CD4-positive, alpha-beta T cell treated with Interleukin-15 for 4 hours (primary cell): ENCODE measurements at regions not wholly inside any gene's neighbourhood (a gene's known extent, or its start where the extent isn't known, plus 50 kb on each side); places are given as distances from the start of the nearest gene placed in this dataset.
"Not testable (repeated sequence)": the region's sequence is repeated elsewhere in the genome, so short reads cannot be mapped to it uniquely, and the experiment has no call there.

Source experiments
- DNase-seq: peaks from one replicate; pipeline ENCODE4 v3.0.0-alpha.2; 2020; ENCODE audit warnings: low spot score

DNA sequence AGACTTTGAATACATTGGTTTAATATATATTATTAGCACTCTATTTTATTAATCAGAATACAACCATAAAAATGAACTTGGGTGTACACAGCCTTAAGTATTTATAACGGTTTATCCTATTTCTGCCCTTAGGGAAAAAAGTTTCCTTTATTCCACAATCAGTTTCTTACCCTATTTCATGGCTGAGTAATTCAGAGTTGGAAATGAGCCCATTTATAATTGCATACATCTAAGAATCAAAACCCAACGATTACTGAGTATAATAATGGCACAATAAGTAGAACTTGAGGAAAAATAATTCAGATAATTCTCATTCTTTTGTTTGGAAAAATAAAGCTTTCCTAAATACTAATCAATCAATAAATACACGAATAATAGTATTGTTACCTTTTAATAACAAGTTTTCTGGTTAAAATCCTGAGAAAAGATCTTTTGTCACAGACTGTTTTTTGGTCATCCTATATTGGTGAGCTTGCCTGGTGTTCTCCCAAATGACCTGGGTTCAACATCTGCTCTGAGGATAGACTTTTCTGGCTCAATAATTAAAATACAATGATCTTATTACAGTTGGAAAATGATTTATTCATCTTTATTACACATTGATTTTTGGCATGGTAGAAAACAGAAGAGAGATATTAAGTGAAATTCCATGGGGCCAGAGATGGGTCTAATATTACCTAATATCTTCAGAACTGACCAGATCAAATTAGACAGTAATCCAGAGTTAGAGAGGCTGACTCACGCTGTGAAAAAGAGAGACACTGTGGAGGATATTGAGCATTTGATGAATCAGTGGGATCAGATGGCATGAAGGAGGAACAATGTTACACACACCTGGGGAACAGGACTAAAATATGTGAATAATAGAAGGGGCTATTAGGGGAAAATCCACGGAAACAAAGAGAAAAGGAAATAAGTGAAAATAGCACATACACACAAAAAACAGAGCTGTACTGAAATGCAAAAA lies 162.1 kb upstream of the TBX18 start:
- DNase-seq = no peak

- no peak for DNase-seq
These were observed 157.5 kb upstream of the TBX18 start for GRCh38 chr6:84921891-84922290.

- no peak for DNase-seq
These were observed 155.6 kb upstream of the TBX18 start for GRCh38 chr6:84920021-84920420.

GRCh38 chr6:84916704-84917103 lies 152.3 kb upstream of the TBX18 start:
- no peak for DNase-seq

- DNase-seq = no peak
These were observed 148.3 kb upstream of the TBX18 start for GRCh38 chr6:84912472-84913322.

DNA sequence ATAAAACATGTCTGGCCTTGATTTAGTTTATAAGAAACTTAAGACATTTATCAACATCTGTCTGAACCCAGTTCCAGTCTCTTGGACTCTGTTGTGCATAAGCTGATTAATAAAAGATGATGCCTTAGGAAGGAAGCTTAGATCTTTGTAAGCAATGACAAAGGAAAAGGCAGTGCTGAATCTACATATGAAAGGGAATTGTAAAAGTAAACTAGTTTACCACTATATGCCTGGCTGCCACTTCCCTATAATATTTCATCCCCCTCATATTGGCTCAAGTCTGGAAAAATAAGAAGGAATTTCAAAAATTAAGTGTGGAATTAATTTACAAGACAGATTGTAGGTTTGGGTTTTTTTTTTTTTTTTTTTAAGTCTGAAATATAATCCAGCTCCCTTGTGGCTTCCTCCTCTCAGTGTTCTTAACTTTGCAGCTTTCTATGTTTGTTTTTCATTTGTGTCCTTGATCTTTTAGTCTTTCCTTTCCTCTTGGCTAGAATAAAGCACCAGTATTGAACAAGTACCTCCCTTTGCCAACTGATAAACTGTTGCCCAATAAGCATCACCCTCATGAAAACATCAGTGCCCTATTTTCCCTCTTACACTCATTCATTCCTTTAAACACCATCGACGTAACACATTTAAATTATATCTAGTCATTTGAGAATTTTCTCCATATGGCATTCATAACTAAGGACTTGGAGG lies 146.7 kb upstream of the TBX18 start:
- DNase-seq = no peak

DNA sequence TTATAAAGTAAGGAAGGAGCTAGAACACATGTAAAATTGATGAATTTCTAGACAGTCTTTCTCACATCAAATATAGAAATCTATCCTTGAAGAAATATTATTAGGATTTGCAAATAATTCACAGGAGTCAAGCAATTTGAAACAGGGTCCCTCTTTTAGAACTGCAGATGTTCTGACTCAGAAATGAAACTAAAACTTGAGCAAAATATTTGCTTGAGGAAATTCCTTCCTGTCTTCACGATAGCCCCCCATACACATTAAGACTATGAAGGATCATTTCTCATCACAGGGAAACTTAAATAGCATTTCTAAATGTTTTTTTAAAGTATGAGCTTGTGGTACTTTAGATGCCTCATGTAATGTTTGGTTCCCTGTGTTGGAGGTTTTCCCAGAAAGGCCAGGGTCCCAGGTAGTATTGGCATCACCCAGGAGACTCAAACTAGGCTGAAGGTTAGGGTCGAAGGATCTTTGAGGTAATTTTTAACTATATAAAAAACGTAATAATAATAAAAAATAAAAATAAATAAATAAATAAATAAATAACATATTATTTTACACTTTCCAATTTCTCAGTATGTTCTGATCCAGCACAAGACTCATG lies 144.0 kb upstream of the TBX18 start:
- DNase-seq = no peak

GRCh38 chr6:84906514-84906913 lies 142.1 kb upstream of the TBX18 start:
- DNase-seq = no peak

- no peak for DNase-seq
These were observed 141.4 kb upstream of the TBX18 start for GRCh38 chr6:84905823-84906222.

GRCh38 chr6:84902354-84902928 lies 138.0 kb upstream of the TBX18 start:
- no peak for DNase-seq

- no peak for DNase-seq
These were observed 133.7 kb upstream of the TBX18 start for GRCh38 chr6:84897988-84898594.

GRCh38 chr6:84897011-84897410 lies 132.6 kb upstream of the TBX18 start:
- no peak for DNase-seq

DNA sequence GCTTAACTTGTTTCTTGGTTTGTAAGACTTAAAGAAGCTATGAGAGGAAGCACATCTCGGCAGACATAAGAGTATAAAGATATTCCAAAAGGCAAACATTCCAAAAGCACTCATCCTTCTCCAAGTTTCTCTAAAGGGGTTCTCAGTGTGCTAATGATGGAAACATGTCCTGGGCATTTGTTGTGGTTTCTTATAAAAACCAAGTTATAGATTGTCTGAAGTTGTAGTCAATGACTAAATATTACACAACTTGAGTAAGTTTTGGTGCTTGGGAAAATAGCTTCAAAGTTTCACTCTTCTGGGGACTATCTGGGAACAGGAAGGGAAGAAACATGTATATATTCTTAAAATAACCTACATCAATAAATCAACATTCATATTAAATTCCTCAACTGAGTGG lies 128.3 kb upstream of the TBX18 start:
- no peak for DNase-seq

DNA sequence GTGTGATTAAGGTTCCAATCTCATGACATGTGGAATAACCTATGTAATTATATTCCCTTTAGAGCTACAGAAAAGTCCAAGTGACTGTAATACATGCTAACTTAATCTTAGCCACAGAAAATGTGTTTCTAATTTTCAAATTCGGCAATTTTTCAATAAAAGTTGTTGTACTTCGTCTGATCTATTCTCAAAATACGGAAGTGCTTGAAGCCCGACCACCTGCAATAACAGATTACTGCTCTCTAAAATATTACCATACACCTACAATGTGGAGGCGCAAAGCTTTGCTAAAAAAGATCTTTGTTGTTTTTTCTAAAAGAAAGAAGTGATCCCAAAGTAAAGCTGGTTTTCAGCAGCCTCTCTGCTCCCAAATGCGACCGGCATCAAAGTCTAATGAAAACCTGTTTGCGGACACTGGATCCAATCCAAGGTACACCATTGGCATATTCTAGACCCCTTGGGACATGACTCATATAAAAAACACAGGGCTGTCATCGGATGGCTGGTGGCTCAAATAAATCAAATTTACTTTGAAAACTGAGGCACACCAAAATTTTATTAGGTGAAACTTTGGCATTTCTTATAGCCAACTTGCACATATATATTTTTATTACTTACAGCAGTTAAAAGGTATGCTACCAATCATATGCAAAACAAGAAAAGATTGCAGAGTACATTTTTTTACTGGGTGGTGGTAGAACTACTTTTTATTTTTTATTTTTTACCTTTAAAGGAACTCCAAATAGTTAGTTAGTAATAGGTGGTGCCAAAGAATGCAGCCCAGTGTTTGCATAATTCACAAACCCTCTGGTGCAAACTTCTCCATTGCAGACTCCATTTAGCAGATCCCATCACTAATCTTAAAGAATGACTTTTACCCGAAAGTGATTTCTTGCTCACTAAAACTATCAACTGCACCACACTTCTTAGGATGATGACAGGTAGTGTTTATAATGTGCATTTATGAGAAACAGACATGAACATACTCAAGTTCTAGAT lies 118.7 kb upstream of the TBX18 start:
- no peak for DNase-seq

DNA sequence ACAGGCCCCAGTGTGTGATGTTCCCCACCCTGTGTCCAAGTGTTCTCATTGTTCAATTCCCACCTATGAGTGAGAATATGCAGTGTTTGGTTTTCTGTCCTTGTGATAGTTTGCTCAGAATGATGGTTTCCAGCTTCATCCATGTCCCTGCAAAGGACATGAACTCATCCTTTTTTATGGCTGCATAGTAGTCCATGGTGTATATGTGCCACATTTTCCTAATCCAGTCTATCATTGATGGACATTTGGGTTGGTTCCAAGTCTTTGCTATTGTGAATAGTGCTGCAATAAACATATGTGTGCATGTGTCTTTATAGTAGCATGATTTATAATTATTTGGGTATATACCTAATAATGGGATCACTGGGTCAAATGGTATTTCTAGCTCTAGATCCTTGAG lies 115.0 kb upstream of the TBX18 start:
- DNase-seq = not testable (repeated sequence)

GRCh38 chr6:84877515-84878210 lies 113.3 kb upstream of the TBX18 start:
- no peak for DNase-seq

GRCh38 chr6:84876723-84877514 lies 112.5 kb upstream of the TBX18 start:
- DNase-seq = no peak

DNA sequence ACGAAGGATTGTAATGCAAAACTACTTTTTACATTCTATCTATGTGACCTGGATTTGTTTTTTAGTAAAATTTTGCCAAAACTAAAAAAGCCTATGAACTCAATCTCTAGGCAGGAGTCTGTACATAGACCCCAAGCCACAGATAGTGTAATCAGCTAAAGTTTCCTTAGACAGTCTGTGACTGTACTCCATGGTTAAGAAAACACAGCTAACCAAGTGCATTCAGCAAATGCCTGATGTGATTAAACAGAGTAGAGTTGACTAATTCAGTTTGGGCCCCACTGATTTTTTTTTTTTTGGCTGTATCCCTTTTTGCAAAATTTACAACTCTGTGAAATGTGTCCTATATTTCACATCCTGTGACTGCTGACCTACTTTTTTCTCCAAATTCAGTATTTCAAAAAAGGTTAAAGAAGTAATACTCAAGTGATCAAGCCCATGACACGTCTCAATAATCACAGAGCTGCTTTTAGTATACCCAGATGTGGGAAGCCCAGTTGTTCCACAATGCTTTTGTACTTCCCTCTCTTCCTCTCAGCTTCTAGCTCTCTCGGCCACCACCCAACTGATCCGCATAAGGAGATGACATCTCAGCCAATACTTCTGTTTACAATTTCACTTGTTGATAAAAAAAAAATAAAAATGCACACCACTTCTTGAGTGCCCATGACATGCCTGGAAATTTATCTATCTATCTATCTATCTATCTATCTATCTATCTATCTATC lies 108.8 kb upstream of the TBX18 start:
- no peak for DNase-seq
